Testis (tissue), 2 donors: ENCODE measurements at regions not wholly inside any gene's neighbourhood (a gene's known extent, or its start where the extent isn't known, plus 50 kb on each side); places are given as distances from the start of the nearest gene placed in this dataset.

Source experiments
- CTCF ChIP-seq, 3 experiments: fragments of 450-650 bp in 2 of 3; fragments of 200-600 bp in 1 of 3; sonication (generic) in 1 of 3; IDR thresholded peaks; one replicate each; pipeline ENCODE4 v1.5.1; 2016 to 2019; ENCODE audit warnings: antibody characterized with exemption in 3 of 3, mild to moderate bottlenecking in 2 of 3, moderate library complexity in 1 of 3
- POLR2A ChIP-seq: fragments of 450-650 bp; IDR thresholded peaks from one replicate; pipeline ENCODE4 v1.6.1; 2017; ENCODE audit warnings: antibody characterized with exemption, mild to moderate bottlenecking, moderate library complexity

GRCh38 chr15:87115795-87116194, 1036.1 kb downstream of the AGBL1 start:
- no peak for TF ChIP-seq CTCF (IDR thresholded peaks at IDR 0.05)
- no peak for TF ChIP-seq POLR2A
